Endothelial cell of umbilical vein (primary cell): ENCODE measurements at regions not wholly inside any gene's neighbourhood (a gene's known extent, or its start where the extent isn't known, plus 50 kb on each side); places are given as distances from the start of the nearest gene placed in this dataset.

Experiments
- CTCF ChIP-seq, 2 donors: IDR thresholded peaks; 1 replicate in 1 of 2; 2 replicates in 1 of 2; pipeline ENCODE4 v1.5.1; 2011; ENCODE audit warnings: low read length in 2 of 2, mild to moderate bottlenecking in 2 of 2, moderate library complexity in 2 of 2, control low read depth in 1 of 2, inconsistent platforms in 1 of 2, low read depth in 1 of 2; ENCODE audit not compliant: insufficient read depth in 1 of 2; ENCODE audit errors: extremely low read depth in 1 of 2
- MAX ChIP-seq: IDR thresholded peaks from 2 replicates; pipeline ENCODE4 v1.6.1; 2011; ENCODE audit not compliant: insufficient read depth, insufficient read length

- TF ChIP-seq MAX, result no peak
- no peak for TF ChIP-seq CTCF (IDR thresholded peaks at IDR 0.05; ENCODE audit: extremely low read depth in 1 of 2, insufficient read depth in 1 of 2, low read depth in 1 of 2, low read length in 2 of 2)
These were observed 273.9 kb downstream of the GADD45G start for GRCh38 chr9:89878687-89879086.
